HCEC 1CT (cell line): ENCODE measurements at regions not wholly inside any gene's neighbourhood (a gene's known extent, or its start where the extent isn't known, plus 50 kb on each side); places are given as distances from the start of the nearest gene placed in this dataset.
"Not testable (repeated sequence)": the region's sequence is repeated elsewhere in the genome, so short reads cannot be mapped to it uniquely, and the experiment has no call there.

Source experiments
- DNase-seq: peaks from one replicate; pipeline ENCODE4 v3.0.0-alpha.2; 2017

DNA sequence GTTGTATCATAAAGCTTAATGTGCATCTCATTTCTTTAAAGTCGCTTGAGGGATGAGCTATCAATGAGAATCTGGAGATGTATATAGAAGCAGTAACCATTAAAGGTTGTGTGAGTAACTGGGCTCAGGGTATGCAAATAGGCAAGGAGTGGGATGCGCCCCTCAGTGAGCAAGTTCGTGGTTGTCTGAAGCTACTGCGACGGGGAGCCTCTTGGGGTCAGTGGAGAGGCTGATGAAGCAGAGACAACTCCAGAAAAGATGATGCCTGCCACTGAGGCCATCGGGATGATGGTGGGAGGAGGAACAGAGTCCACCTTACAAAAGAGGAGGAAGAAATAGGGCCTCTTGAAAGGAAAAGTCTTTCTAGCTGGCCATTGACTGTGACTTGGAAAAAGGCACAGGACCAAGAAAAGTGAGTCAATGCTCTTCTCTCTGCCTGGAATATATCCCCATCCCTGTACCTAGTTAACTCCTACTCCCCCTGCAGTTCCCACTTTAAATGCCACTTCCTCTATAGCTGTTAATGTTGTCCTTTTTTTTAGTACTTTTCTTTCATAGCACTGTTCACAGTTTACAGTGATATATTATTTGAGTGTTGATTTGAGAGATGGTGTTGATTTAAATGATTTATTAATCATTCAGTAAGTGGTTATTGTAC, 51.4 kb upstream of the LSM6 start:
- no peak for DNase-seq

DNA sequence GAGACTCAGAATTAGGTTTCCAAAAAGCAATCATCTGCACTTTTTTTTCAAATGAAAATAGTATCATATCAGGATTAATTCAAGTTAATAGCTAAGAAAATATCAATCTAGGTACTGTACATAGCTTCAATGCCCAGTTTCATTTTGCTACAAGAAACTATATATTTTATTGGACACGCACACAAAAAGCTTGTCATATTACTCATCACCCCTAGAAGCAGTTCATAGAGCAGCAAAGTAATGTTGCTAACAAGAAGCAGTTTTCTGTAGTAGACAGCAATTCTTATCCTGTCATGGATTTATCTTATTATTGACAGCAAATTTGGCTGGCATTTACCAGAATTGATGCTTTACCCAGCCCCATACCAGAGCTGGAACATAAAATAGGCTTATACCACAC, 52.3 kb upstream of the LSM6 start:
- no peak for DNase-seq

GRCh38 chr4:146122398-146122797, 53.1 kb upstream of the LSM6 start:
- DNase-seq: no peak

- no peak for DNase-seq
Measured at GRCh38 chr4:146121757-146122156, 53.8 kb upstream of the LSM6 start.

DNA sequence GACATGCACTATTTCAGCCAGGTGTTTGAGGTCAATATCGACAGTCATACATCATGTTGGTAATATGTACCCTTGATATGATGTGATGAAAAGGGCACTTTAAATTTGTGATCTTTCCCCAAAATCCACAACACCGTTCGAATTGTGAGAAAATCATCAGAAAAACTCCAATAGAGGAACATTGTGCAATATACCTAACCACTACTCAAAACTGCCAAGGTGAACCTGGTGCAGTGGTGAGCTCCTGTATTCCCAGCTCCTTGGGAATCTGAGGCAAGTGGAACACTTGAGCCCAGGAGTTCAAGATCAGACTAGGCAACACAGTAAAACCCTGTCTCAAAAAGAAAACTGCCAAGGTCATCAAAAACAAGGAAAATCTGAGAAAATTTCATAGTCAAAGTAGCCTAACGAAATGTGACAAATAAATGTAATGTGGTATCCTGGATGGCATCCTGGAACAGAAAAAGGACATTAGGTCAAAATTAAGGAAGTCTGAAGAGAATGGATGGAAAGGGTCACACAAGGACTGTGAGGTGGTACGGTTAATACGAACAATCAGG, 55.6 kb upstream of the LSM6 start:
- no peak for DNase-seq

DNA sequence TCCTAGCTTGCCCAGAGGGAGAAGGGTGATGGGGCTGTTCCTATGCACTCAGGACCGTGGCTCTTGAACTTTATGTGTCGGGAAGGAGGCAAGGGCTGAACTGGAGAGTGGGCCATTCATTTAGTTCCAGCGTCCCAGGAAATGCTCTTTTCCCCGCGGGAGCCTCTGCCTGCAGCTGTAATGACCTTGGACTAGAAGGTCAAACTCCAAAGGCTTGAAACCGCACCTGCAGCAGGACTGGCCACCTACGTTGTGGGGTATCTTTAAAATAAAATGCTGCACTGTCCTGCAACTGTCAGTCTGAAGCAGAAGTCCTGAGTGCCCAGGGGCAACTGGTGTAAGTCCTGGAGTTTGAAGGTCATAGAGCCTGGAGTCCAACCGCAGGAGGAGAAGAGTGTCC, 61.5 kb upstream of the LSM6 start:
- DNase-seq: no peak

- DNase-seq: no peak
Measured at GRCh38 chr4:146113171-146113570, 62.3 kb upstream of the LSM6 start.

GRCh38 chr4:146112389-146112788, 63.1 kb upstream of the LSM6 start:
- no peak for DNase-seq

- DNase-seq: no peak
Measured at GRCh38 chr4:146110871-146111485, 64.5 kb upstream of the LSM6 start.

- DNase-seq: no peak
Measured at GRCh38 chr4:146108756-146109155, 66.8 kb upstream of the LSM6 start.

DNA sequence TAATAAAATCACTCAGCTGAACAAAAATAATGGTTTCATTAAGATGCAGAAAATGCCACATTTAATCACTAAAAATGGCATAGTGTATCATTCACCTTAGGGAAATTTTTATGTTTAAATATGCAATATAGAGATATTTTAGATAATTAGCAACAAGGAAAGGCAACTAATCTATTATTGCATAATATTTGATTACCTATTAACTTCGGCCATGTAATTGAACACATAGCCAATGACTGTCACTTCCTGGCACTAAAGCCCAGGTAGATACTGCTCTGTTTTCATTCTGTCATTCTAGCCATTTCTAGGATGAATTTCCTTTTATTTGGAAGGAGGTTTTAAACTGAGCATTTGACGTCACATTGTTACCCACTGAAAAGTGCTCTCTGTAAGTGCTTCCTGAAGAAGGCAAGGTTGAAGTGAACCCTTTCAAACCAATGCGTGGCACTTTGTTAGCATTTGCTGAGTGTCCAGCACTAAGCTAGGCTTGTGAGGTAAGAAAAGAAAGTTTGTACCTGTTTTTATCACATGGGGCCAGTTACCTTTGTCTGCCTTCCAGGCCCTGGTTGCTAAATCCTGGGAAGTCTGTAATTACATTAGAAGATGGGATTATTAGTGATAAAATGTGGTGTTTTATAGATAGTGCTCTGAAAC, 67.8 kb upstream of the LSM6 start:
- DNase-seq: no peak

GRCh38 chr4:146105464-146105863, 70.1 kb upstream of the LSM6 start:
- DNase-seq: no peak

DNA sequence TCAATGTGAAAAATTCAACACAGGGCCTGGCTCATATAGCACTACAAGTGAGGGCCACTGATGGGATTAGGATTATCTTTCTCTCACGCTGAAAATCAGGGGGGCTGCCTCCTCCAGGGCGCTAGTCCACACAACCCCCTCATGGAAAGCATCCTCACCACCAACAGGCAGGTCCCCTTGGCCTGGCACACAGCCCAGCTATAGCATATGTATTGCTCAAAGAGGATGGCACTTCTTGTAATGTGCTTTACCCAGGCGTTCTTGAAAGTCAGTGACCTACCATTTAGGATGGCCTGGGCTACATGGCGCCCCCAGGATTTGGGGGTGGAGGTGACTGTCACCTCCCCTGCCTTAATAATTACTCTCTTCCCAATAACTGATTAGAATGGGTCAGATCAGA, 71.0 kb upstream of the LSM6 start:
- no peak for DNase-seq

DNA sequence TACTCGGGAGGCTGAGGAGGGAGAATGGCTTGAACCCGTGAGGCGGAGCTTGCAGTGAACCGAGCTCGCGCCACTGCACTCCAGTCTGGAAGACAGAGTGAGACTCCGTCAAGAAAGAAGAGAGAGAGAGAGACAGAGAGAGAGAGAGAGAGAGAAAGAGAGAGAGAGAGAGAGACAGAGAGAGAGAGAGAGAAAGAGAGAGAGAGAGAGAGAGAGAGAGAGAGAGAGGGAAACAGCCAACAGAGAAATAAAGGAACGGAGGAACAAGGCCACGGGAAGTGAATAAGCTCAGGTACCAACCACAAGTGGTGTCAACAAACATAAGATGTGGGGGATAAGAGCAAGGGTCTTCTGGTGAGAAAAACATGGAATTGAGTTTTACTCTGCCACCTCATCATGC, 71.5 kb upstream of the LSM6 start:
- DNase-seq: not testable (repeated sequence)

DNA sequence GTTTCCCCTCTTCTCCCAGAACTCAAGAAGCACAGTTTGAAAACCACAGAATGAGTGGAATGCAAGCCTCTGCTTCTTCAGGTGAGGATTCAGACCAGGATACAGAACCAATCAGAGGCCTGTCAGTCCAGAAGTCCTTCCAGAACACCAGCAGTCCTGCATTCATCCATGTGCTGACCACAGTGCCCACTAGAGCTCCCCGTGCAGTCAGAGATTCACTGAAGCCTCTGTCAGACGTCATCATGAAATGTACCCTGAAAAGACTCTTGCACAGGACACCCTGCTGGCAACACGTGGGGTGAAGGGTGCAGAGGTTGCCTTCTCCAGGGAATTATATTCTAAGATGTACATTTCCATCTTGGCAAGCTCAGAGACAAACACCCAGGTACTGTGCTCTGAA, 75.9 kb upstream of the LSM6 start:
- DNase-seq: no peak

GRCh38 chr4:146098978-146099377, 76.5 kb upstream of the LSM6 start:
- no peak for DNase-seq

- DNase-seq: no peak
Measured at GRCh38 chr4:146098397-146098796, 77.1 kb upstream of the LSM6 start.

DNA sequence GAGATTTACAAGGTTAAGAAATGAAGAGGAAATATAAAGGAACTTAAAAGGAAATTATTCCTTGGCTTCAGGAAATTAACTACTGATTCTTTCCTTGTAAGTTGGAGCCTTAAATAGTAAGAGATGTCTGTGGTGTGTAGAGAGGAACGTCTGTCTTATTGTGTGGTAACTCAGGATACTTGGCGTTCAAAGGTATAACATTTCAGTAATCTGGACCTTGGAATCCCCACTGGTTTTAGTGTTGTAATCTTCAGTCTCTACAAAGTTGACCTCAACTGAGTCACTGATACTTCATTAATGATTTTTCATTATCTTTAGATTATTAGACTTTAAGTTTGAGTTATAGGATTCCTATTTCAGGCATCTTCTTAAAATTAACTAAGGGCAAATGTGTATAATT, 79.1 kb upstream of the LSM6 start:
- DNase-seq: no peak

GRCh38 chr4:146095860-146096259, 79.7 kb upstream of the LSM6 start:
- DNase-seq: no peak

DNA sequence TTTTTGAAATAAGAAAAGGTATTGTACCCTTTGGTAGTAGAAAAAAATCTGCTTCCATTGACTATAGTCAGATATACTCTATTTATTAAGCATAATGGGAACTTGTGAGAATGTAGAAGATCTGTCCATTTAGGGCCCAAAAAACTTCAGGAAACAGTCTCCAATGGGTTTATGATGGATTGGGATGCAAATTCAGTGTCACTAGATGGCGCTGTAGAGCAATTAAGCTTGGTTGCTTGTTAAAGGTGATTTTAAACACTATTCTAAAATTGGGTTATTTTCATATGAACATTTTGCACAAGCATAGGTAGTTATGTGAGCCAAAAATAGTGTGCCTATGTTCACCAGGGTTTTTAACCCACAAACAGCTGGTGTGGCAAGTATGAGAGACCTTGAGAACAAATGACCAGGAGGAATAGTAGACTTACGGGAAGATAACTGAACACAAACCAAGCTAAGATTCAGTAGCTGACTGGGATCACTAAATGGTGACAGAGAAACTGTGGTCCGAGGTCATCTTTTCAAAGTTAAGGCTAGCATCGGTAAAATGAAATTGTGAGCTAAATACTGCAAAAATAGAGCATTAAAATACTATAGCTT, 80.3 kb upstream of the LSM6 start:
- DNase-seq: peak; percentile 11

GRCh38 chr4:146088690-146089089, 86.8 kb upstream of the LSM6 start:
- no peak for DNase-seq

DNA sequence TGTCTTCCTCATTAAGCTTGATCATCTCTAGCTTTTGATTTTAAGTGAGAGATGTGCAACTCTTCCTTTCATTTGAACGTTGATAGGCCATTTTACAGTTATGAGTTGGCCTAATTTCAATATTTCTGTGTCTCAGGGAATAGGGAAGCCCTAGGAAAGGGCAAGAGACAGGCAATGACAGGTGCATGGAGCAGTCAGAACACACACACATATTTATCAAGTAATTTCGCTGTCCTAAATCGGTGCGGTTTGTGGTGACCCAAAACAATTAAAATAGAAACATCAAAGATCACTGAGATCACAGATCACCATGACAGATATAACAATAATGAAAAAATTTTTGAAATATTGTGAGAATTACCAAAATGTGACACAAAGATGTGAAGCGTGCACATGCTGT, 87.7 kb upstream of the LSM6 start:
- DNase-seq: no peak

DNA sequence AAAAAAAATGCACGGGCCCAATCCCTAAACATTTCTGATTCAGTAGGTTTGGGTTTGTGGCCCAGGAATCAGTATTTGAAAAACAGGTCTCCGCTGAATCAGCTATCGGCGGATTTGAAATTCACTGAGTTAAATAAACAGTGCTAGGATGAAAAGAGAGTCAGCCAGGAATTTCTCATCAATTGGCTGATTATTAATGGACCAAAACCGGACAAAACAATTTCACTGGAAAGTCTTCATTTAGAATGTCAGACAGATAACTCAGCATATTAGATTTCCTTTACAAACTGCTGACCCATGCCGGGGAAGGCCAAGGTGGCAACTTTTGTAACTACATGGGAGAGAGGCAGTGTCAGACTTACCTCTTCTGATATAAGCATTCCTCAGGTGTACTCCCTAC, 99.4 kb upstream of the LSM6 start:
- DNase-seq: no peak

- DNase-seq: no peak
Measured at GRCh38 chr4:146073517-146073916, 102.0 kb upstream of the LSM6 start.
